Transverse colon (tissue), 4 donors: ENCODE measurements at regions not wholly inside any gene's neighbourhood (a gene's known extent, or its start where the extent isn't known, plus 50 kb on each side); places are given as distances from the start of the nearest gene placed in this dataset.

Experiments used
- DNase-seq: peaks from one replicate; pipeline ENCODE4 v3.0.0-alpha.2; 2019
- H3K27ac ChIP-seq, 4 donors: fragments of 200-600 bp; sonication (generic); 2 replicates each; pipeline ENCODE4 v1.5.1; 2016 to 2018; ENCODE audit warnings: inconsistent platforms in 4 of 4
- H3K27me3 ChIP-seq: fragments of 200-600 bp; sonication (generic); 2 replicates; pipeline ENCODE4 v1.5.1; 2017; ENCODE audit warnings: inconsistent platforms
- H3K36me3 ChIP-seq, 4 donors: fragments of 200-600 bp; sonication (generic); 2 replicates each; pipeline ENCODE4 v1.5.1; 2017 to 2019; ENCODE audit warnings: inconsistent platforms in 4 of 4
- H3K4me1 ChIP-seq, 4 donors: fragments of 200-600 bp; sonication (generic); 2 replicates each; pipeline ENCODE4 v1.5.1; 2017 to 2020; ENCODE audit warnings: inconsistent platforms in 4 of 4
- H3K4me3 ChIP-seq, 4 donors: fragments of 200-600 bp; sonication (generic); 1 replicate in 1 of 4; 2 replicates in 3 of 4; pipeline versions ENCODE4 v1.5.1 to v1.6.1; 2017 to 2019; ENCODE audit warnings: inconsistent platforms in 4 of 4
- H3K9me3 ChIP-seq, 2 donors: fragments of 200-600 bp; sonication (generic); 2 replicates each; pipeline ENCODE4 v1.5.1; 2017 to 2019; ENCODE audit warnings: inconsistent platforms in 2 of 2
- CTCF ChIP-seq, 5 experiments: fragments of 200-600 bp in 3 of 5; fragments of 450-650 bp in 2 of 5; sonication (generic) in 3 of 5; IDR thresholded peaks; 1 replicate in 2 of 5; 2 replicates in 3 of 5; pipeline ENCODE4 v1.5.1; 2016 to 2017; ENCODE audit warnings: antibody characterized with exemption in 5 of 5, inconsistent platforms in 3 of 5, mild to moderate bottlenecking in 2 of 5, moderate library complexity in 1 of 5
- EP300 ChIP-seq: sonication (generic); formaldehyde crosslinking; IDR thresholded peaks from one replicate; pipeline ENCODE4 v1.6.1; 2017; ENCODE audit warnings: antibody characterized with exemption, low read depth
- POLR2A ChIP-seq: fragments of 450-650 bp; IDR thresholded peaks from one replicate; pipeline ENCODE4 v1.6.1; 2016; ENCODE audit warnings: antibody characterized with exemption, mild to moderate bottlenecking, moderate library complexity
- POLR2AphosphoS5 ChIP-seq, 3 donors: sonication (generic); formaldehyde crosslinking; IDR thresholded peaks; one replicate each; pipeline ENCODE4 v1.6.1; 2016; ENCODE audit warnings: antibody characterized with exemption in 3 of 3
- WGBS, 2 donors: methylation state at CpG; one replicate each; pipeline ENCODE4 v1.1.5; 2018; ENCODE audit warnings: low coverage in 1 of 2; 5-methylcytosine and 5-hydroxymethylcytosine counted together
- in situ Hi-C, 4 donors: fragments of 200-750 bp; cut with MboI; loops; one replicate each; pipeline versions ENCODE4 v1.15.0 to v1.15.1; 2017; ENCODE audit warnings: low sequenced_read_pairs in 3 of 4, low pct_ligation_motif_present in 1 of 4, low pct_unique_long_range_greater_than_20kb in 1 of 4
- intact Hi-C: fragments of 100-400 bp; cut with DNase I; formaldehyde crosslinking; loops from one replicate; pipeline ENCODE4 v1.15.1; 2023; ENCODE audit warnings: low total_unique reads

GRCh38 chr11:13102865-13103539 lies 93.9 kb downstream of the RASSF10 start:
- no peaks in the 10 kb centered on the region for H3K27me3 ChIP-seq
- H3K4me3 ChIP-seq = no peak overlapping the region
- H3K27ac ChIP-seq = no peak overlapping the region
- in situ Hi-C loops = no loop called here
- H3K4me1 ChIP-seq = peaks cover 0 to 3% (median 0%) of the 10 kb centered on the region in 4 donors
- intact Hi-C loops = no loop called here
- TF ChIP-seq POLR2AphosphoS5 (IDR thresholded peaks at IDR 0.05) (no peak), POLR2A (no peak), EP300 (no peak), CTCF (IDR thresholded peaks at IDR 0.05) (no peak)
- H3K9me3 ChIP-seq = no peaks in the 10 kb centered on the region
- DNase-seq = no peak
- no peaks in the 10 kb centered on the region for H3K36me3 ChIP-seq
- WGBS, 2 donors = 80 to 81% methylated on average over 4 to 5 of the region's 5 CpGs

DNA sequence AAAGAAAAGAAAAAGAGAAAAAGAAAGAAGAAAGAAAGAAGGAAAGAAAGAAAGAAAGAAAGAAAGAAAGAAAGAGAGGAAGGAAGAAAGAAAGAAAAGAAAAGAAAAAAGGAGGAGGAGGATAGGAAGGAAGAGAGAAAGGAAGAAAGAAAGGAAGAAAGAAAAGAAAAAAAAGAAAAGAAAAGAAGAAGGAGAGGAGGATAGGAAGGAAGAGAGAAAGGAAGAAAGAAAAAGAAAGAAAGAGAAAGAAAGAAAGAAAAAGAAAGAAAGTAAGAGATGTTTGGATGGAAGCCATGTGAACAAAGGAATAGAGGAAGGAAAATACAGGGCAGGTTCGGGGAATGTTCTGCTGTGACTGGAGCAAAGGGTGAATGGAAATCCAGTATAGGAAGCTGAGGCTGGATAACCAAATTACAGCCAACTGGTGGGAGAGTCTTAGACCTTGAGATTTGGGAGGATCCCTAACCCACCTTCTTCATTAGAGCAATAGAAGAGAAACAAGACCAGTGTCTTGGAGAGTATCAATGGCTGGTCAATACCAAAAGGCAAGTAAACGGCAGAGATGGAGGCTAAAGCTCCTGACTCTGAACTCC lies 94.9 kb downstream of the RASSF10 start:
- Histone ChIP-seq H3K9me3 (no peaks in the 10 kb centered on the region), H3K27me3 (no peaks in the 10 kb centered on the region), H3K27ac (no peak overlapping the region), H3K4me3 (no peak overlapping the region), H3K4me1 (peaks cover 0 to 3% (median 0%) of the 10 kb centered on the region in 4 donors), H3K36me3 (no peaks in the 10 kb centered on the region)
- in situ Hi-C loops = no loop called here
- 50 to 71% methylated on average over 2 of the region's 2 CpGs for WGBS, 2 donors
- intact Hi-C loops = no loop called here
- no peak for DNase-seq
- TF ChIP-seq CTCF (IDR thresholded peaks at IDR 0.05) = no peak
- TF ChIP-seq EP300 = no peak
- TF ChIP-seq POLR2A = no peak
- TF ChIP-seq POLR2AphosphoS5 (IDR thresholded peaks at IDR 0.05) = no peak

DNA sequence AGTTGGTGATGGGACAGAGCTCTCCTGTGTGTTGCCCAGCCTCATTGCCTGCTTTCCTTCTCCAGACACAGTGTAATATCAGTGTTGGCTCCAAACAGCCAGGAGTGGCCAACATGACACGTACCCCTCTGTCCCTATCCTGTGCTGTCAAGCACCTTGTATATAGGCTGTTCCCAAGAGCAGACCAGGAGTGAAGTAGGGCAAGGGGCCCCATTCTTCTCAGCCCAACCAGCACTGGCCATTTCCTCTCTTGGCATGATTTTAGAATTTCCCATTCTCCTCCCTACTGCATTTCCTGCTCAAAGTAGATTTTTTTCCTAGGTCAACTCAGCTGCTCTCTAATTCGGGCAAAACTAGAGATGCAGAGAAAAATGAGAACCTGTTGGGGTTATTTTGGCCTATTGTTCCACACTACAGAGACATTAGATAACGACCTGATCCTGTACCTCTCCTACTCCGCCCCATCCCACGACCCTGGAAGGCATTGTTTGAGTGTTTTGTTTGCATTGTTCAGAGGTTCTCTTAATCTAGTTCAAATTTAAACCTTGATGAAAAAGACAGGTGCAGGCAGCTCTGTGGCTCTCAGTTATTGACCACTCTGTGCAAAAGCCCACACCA lies 95.6 kb downstream of the RASSF10 start:
- 29 to 51% methylated on average over 3 to 5 of the region's 5 CpGs for WGBS, 2 donors
- Histone ChIP-seq H3K4me3 (no peak overlapping the region), H3K9me3 (no peaks in the 10 kb centered on the region), H3K36me3 (no peaks in the 10 kb centered on the region), H3K27ac (no peak overlapping the region), H3K4me1 (peaks cover 0 to 3% (median 0%) of the 10 kb centered on the region in 4 donors), H3K27me3 (no peaks in the 10 kb centered on the region)
- intact Hi-C loops = no loop called here
- in situ Hi-C loops = no loop called here
- no peak for DNase-seq
- TF ChIP-seq POLR2AphosphoS5 (IDR thresholded peaks at IDR 0.05) (no peak), POLR2A (no peak), EP300 (no peak), CTCF (IDR thresholded peaks at IDR 0.05) (no peak)

GRCh38 chr11:13105237-13105844 lies 96.2 kb downstream of the RASSF10 start:
- 19 to 31% methylated on average over 4 of the region's 4 CpGs for WGBS, 2 donors
- DNase-seq = peak; percentile 22
- TF ChIP-seq POLR2AphosphoS5 (IDR thresholded peaks at IDR 0.05) (no peak), CTCF (IDR thresholded peaks at IDR 0.05) (no peak), EP300 (no peak), POLR2A (no peak)
- Histone ChIP-seq H3K36me3 (no peaks in the 10 kb centered on the region), H3K27me3 (no peaks in the 10 kb centered on the region), H3K4me1 (peaks cover 0 to 3% (median 0%) of the 10 kb centered on the region in 4 donors), H3K27ac (no peak overlapping the region), H3K9me3 (no peaks in the 10 kb centered on the region), H3K4me3 (no peak overlapping the region)
- in situ Hi-C loops (no loop called here), intact Hi-C loops (no loop called here)
